ENCODE measurements at regions not wholly inside any gene's neighbourhood (a gene's known extent, or its start where the extent isn't known, plus 50 kb on each side); places are given as distances from the start of the nearest gene placed in this dataset.

DNA sequence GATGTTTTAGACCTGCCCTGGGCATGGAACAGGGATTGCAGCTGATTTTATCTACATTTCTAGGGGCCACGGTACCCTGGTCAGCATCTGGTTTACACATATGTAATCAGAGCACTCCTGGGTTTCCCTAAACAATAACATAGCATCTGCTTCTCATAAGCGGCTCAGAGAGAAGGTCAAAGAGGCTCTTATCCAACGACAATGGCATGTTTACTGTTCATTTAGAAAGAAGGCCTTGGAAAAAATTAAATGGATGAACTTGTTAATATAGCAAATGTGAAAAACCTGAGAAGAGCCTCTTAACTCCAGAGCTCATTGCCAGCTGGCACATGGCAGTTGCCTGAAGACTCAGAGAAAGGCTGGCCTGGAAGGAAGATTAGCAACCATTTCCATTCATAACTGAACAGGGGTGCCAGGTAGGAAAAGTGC lies 202.8 kb upstream of the THUMPD2 start (continued):
- TF ChIP-seq, protein P1, sequence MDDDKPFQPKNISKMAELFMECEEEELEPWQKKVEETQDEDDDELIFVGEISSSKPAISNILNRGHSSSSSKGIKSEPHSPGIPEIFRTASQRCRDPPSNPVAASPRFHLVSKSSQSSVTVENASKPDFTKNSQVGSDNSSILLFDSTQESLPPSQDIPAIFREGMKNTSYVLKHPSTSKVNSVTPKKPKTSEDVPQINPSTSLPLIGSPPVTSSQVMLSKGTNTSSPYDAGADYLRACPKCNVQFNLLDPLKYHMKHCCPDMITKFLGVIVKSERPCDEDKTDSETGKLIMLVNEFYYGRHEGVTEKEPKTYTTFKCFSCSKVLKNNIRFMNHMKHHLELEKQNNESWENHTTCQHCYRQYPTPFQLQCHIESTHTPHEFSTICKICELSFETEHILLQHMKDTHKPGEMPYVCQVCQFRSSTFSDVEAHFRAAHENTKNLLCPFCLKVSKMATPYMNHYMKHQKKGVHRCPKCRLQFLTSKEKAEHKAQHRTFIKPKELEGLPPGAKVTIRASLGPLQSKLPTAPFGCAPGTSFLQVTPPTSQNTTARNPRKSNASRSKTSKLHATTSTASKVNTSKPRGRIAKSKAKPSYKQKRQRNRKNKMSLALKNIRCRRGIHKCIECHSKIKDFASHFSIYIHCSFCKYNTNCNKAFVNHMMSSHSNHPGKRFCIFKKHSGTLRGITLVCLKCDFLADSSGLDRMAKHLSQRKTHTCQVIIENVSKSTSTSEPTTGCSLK (tag by site-specific recombination; IDR thresholded peaks at IDR 0.05), result no peak
- TF ChIP-seq HOXA7 (CRISPR knock-in tag; IDR thresholded peaks at IDR 0.05; ENCODE audit: borderline replicate concordance) (no peak), ZNF549 (tag by site-specific recombination; IDR thresholded peaks at IDR 0.05) (no peak), ZNF416 (tag by site-specific recombination; IDR thresholded peaks at IDR 0.05) (no peak)

DNA sequence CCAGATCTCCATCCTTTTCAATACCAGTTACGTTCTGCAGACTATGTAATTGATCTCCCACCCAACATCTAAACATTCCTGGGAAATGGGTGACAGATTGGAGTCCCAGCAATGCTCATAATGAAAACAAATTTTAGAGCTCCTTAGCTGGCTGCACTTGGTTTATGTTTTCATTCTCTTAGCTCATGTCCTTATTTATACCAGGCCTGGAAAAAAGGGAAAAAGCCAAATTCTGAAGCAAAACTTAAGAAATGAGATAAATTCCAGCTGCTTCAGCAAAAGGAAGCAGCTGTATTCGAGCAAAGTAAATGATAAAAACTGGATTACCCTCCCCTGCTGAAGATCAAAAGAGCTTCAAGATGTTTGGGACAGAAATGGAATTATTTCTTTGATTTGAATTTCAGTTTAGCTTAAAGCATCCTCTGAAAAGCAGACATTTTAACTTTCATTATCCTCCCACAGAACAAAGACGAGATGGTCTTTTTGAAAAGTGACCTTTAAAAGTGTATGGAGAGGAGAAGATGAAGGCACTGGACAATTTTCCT lies 196.5 kb upstream of the THUMPD2 start:
- ChIA-PET POLR2A (no interaction called here), CTCF (no interaction called here)
- no peaks in the 10 kb centered on the region for H3K36me3 ChIP-seq (ENCODE audit: control insufficient read depth in 2 of 2, insufficient read depth in 1 of 2, low read length in 2 of 2)
- H3K9me3 ChIP-seq (ENCODE audit: control insufficient read depth, insufficient read depth, low read depth, low read length), result no peaks in the 10 kb centered on the region
- H3K4me3 ChIP-seq (ENCODE audit: low read depth, low read length), result no peak overlapping the region
- H3K4me1 ChIP-seq (ENCODE audit: control insufficient read depth, insufficient read depth, low read length), result no peaks in the 10 kb centered on the region
- TF ChIP-seq, protein P2, sequence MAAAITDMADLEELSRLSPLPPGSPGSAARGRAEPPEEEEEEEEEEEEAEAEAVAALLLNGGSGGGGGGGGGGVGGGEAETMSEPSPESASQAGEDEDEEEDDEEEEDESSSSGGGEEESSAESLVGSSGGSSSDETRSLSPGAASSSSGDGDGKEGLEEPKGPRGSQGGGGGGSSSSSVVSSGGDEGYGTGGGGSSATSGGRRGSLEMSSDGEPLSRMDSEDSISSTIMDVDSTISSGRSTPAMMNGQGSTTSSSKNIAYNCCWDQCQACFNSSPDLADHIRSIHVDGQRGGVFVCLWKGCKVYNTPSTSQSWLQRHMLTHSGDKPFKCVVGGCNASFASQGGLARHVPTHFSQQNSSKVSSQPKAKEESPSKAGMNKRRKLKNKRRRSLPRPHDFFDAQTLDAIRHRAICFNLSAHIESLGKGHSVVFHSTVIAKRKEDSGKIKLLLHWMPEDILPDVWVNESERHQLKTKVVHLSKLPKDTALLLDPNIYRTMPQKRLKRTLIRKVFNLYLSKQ (tag by site-specific recombination; IDR thresholded peaks at IDR 0.05; ENCODE audit: borderline replicate concordance), result no peak
- TF ChIP-seq MZF1 (tag by site-specific recombination; IDR thresholded peaks at IDR 0.05; ENCODE audit: borderline replicate concordance), result no peak
- TF ChIP-seq ZNF214 (tag by site-specific recombination; IDR thresholded peaks at IDR 0.05; ENCODE audit: borderline replicate concordance), result no peak
- TF ChIP-seq ZNF248 (tag by site-specific recombination; IDR thresholded peaks at IDR 0.05), result no peak
- TF ChIP-seq ZNF600 (tag by site-specific recombination; IDR thresholded peaks at IDR 0.05), result no peak
- no peak for TF ChIP-seq KLF10 (tag by site-specific recombination; IDR thresholded peaks at IDR 0.05)
- no peak for TF ChIP-seq ZXDB (tag by site-specific recombination; IDR thresholded peaks at IDR 0.05)
- no peak for TF ChIP-seq IKZF3 (tag by site-specific recombination; IDR thresholded peaks at IDR 0.05)
- no peak for TF ChIP-seq ZFP41 (tag by site-specific recombination; IDR thresholded peaks at IDR 0.05; ENCODE audit: borderline replicate concordance)
- no peak for TF ChIP-seq GLIS1 (tag by site-specific recombination; IDR thresholded peaks at IDR 0.05)
- TF ChIP-seq ZNF654 (tag by site-specific recombination; IDR thresholded peaks at IDR 0.05; ENCODE audit: low read depth), result no peak
- TF ChIP-seq, protein P3, sequence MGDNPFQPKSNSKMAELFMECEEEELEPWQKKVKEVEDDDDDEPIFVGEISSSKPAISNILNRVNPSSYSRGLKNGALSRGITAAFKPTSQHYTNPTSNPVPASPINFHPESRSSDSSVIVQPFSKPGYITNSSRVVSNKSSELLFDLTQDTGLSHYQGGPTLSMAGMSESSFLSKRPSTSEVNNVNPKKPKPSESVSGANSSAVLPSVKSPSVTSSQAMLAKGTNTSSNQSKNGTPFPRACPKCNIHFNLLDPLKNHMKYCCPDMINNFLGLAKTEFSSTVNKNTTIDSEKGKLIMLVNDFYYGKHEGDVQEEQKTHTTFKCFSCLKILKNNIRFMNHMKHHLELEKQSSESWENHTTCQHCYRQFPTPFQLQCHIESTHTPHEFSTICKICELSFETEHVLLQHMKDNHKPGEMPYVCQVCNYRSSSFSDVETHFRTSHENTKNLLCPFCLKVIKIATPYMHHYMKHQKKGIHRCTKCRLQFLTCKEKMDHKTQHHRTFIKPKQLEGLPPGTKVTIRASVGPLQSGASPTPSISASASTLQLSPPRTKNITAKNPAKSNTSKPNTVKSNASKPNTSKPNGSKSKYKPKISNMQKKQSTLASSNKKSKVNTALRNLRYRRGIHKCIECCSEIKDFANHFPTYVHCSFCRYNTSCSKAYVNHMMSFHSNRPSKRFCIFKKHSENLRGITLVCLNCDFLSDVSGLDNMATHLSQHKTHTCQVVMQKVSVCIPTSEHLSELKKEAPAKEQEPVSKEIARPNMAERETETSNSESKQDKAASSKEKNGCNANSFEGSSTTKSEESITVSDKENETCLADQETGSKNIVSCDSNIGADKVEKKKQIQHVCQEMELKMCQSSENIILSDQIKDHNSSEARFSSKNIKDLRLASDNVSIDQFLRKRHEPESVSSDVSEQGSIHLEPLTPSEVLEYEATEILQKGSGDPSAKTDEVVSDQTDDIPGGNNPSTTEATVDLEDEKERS (tag by site-specific recombination; IDR thresholded peaks at IDR 0.05), result no peak
- no peak for TF ChIP-seq ZNF366 (tag by site-specific recombination; conservative IDR thresholded peaks at IDR 0.05)
- no peak for TF ChIP-seq ZNF223 (tag by site-specific recombination; IDR thresholded peaks at IDR 0.05)
- TF ChIP-seq MEIS1 (CRISPR knock-in tag; IDR thresholded peaks at IDR 0.05; ENCODE audit: borderline replicate concordance), result no peak
- no peak for TF ChIP-seq ZSCAN16 (tag by site-specific recombination; IDR thresholded peaks at IDR 0.05)
- TF ChIP-seq, protein P4, sequence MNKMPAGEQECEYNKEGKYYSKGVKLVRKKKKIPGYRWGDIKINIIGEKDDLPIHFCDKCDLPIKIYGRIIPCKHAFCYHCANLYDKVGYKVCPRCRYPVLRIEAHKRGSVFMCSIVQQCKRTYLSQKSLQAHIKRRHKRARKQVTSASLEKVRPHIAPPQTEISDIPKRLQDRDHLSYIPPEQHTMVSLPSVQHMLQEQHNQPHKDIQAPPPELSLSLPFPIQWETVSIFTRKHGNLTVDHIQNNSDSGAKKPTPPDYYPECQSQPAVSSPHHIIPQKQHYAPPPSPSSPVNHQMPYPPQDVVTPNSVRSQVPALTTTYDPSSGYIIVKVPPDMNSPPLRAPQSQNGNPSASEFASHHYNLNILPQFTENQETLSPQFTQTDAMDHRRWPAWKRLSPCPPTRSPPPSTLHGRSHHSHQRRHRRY (tag by site-specific recombination; IDR thresholded peaks at IDR 0.05), result no peak
- TF ChIP-seq, protein P1 (tag by site-specific recombination; IDR thresholded peaks at IDR 0.05), result no peak
- no peak for TF ChIP-seq ZBTB17 (tag by site-specific recombination; IDR thresholded peaks at IDR 0.05)
- no peak for TF ChIP-seq ZNF670 (tag by site-specific recombination; IDR thresholded peaks at IDR 0.05; ENCODE audit: low read depth)
- H3K27ac ChIP-seq (ENCODE audit: extremely low read depth, low read depth, low read length), result no peak overlapping the region
